Activated B cell treated with CpG ODN at 0.5 μM for 24 hours (primary cell): ENCODE measurements at regions not wholly inside any gene's neighbourhood (a gene's known extent, or its start where the extent isn't known, plus 50 kb on each side); places are given as distances from the start of the nearest gene placed in this dataset.

Experiments used
- ATAC-seq: fragments of 200-7000 bp; cut with Tn5 transposase; one replicate; pipeline ENCODE4 v1.10.0; 2021; ENCODE audit warnings: low read depth, mild to moderate bottlenecking, moderate library complexity
- CTCF ChIA-PET: fragments of 350-600 bp; sonication (Branson Sonifier 250); formaldehyde crosslinking; loops from one replicate; lab custom pipeline; 2021; ENCODE audit warnings: antibody characterized with exemption; lab: Charles Lee
- POLR2A ChIA-PET: fragments of 350-600 bp; sonication (Branson Sonifier 250); formaldehyde crosslinking; loops from one replicate; lab custom pipeline; 2021; ENCODE audit warnings: antibody characterized with exemption; lab: Charles Lee
- DNase-seq: peaks from one replicate; pipeline ENCODE4 v3.0.0; 2022
- H3K27ac Mint-ChIP-seq: one replicate; pipeline ENCODE4 v1.8.0; 2020; ENCODE audit warnings: mixed read lengths
- H3K27me3 Mint-ChIP-seq: one replicate; pipeline ENCODE4 v1.8.0; 2021; ENCODE audit warnings: mixed read lengths
- H3K36me3 Mint-ChIP-seq: one replicate; pipeline ENCODE4 v1.8.0; 2021; ENCODE audit warnings: low read depth, mixed read lengths
- H3K4me1 Mint-ChIP-seq: one replicate; pipeline ENCODE4 v1.8.0; 2021; ENCODE audit warnings: mixed read lengths
- H3K4me3 Mint-ChIP-seq: one replicate; pipeline ENCODE4 v1.8.0; 2020; ENCODE audit warnings: mild to moderate bottlenecking, mixed read lengths
- H3K9me3 Mint-ChIP-seq: one replicate; pipeline ENCODE4 v1.8.0; 2020; ENCODE audit warnings: mixed read lengths
- intact Hi-C: fragments of 100-400 bp; cut with micrococcal nuclease; formaldehyde crosslinking; loops from one replicate; pipeline ENCODE4 v1.15.1; 2024
- TF ChIP-seq, protein P1 (sequence below): fragments of 200-600 bp; IDR thresholded peaks from one replicate; pipeline ENCODE4 v1.8.0; 2022; ENCODE audit warnings: antibody characterized with exemption, mild to moderate bottlenecking

GRCh38 chr20:22880277-22880676 lies 154.8 kb upstream of the SSTR4 start:
- TF ChIP-seq, protein P1, sequence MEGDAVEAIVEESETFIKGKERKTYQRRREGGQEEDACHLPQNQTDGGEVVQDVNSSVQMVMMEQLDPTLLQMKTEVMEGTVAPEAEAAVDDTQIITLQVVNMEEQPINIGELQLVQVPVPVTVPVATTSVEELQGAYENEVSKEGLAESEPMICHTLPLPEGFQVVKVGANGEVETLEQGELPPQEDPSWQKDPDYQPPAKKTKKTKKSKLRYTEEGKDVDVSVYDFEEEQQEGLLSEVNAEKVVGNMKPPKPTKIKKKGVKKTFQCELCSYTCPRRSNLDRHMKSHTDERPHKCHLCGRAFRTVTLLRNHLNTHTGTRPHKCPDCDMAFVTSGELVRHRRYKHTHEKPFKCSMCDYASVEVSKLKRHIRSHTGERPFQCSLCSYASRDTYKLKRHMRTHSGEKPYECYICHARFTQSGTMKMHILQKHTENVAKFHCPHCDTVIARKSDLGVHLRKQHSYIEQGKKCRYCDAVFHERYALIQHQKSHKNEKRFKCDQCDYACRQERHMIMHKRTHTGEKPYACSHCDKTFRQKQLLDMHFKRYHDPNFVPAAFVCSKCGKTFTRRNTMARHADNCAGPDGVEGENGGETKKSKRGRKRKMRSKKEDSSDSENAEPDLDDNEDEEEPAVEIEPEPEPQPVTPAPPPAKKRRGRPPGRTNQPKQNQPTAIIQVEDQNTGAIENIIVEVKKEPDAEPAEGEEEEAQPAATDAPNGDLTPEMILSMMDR = no peak

DNA sequence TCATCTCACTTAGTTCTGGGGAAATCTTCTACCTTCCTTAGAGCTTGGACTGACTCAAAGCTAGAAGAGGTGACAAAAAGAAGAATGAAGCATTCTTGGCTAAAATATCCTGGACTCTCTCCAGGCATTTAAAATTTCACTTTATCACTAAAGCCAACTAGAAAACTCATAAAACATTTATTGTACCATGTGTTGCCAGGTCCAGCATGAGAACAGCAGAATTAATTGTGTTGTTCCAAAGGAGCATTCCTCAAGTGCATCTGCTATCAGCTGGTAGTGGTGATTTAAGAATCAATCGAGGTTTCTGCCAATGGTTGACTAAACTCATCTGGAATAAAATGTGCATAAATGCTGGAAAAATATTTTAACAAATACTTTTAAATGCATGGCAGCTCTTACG lies 147.3 kb upstream of the SSTR4 start:
- ATAC-seq = no peak
- CTCF ChIA-PET = no interaction called here

More at GRCh38 chr20:22880277-22880676, 154.8 kb upstream of the SSTR4 start:
- no peaks in the 10 kb centered on the region for H3K36me3 Mint-ChIP-seq
- no peak for ATAC-seq
- no peaks in the 10 kb centered on the region for H3K9me3 Mint-ChIP-seq
- intact Hi-C loops = no loop called here
- H3K27me3 Mint-ChIP-seq = no peaks in the 10 kb centered on the region
- POLR2A ChIA-PET = no interaction called here
- DNase-seq = no peak
- H3K27ac Mint-ChIP-seq = no peak overlapping the region
- CTCF ChIA-PET = no interaction called here
- H3K4me1 Mint-ChIP-seq = no peaks in the 10 kb centered on the region
- H3K4me3 Mint-ChIP-seq = no peak overlapping the region

DNA sequence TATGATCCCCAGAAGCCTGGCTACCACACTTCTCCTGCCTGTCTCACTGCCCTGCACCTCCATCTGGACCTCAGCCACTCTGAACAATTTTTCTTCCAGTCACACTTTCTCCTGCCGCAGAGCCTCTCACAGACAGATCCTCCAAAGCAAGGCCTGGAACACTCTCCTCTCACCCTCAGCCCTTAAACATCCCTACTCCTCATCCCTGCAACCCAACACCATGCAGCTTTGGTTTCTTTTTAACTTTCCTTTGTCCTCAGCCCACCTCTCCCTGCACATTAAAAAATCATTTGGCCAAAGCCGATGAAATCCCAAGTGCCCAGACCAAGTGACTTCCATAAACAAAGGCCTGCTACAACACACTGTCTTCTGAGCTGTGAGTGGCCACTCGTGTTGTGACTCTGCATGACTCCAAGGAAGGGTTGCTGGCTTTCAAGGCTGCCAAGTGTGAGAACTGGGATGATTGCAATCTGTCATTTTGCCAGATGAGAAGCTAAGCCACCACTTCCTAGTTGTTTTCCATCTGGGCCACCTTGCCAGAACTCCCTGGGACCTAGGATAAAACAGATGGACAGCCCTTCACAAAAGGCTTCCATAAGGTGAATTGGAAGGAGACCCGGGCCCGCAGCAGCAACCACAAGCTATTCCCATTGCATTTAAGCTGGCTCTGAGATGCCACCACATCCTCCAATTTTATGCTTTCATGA lies 144.4 kb upstream of the SSTR4 start:
- Mint-ChIP-seq H3K4me1 (no peaks in the 10 kb centered on the region), H3K9me3 (no peaks in the 10 kb centered on the region), H3K4me3 (no peak overlapping the region), H3K36me3 (no peaks in the 10 kb centered on the region), H3K27ac (no peak overlapping the region), H3K27me3 (no peaks in the 10 kb centered on the region)
- intact Hi-C loops = no loop called here
- no peak for DNase-seq
- no peak for ATAC-seq
- ChIA-PET CTCF (no interaction called here), POLR2A (no interaction called here)
- TF ChIP-seq, protein P1 = no peak

More for the DNA sequence above, 147.3 kb upstream of the SSTR4 start:
- no peak overlapping the region for H3K4me3 Mint-ChIP-seq
- no peaks in the 10 kb centered on the region for H3K4me1 Mint-ChIP-seq
- no peaks in the 10 kb centered on the region for H3K27me3 Mint-ChIP-seq
- no peaks in the 10 kb centered on the region for H3K36me3 Mint-ChIP-seq
- intact Hi-C loops = no loop called here
- no peak overlapping the region for H3K27ac Mint-ChIP-seq
- no peaks in the 10 kb centered on the region for H3K9me3 Mint-ChIP-seq
- POLR2A ChIA-PET = no interaction called here
- TF ChIP-seq, protein P1 = no peak
- no peak for DNase-seq

DNA sequence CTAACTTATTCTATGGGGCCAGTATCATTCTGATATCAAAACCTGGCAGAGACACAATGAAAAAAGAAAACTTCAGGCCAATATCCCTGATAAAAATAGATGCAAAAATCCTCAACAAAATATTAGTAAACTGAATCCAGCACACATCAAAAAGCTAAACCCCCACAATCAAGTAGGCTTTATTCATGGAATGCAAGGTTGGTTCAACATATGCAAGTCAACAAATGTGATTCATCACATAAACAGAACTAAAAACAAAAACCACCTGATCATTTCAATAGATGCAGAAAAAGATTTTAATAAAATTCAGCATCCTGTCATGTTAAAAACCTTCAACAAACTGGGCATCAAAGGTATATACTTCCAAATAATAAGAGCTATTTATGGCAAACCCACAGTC lies 133.9 kb upstream of the SSTR4 start:
- no peak overlapping the region for H3K27ac Mint-ChIP-seq

DNA sequence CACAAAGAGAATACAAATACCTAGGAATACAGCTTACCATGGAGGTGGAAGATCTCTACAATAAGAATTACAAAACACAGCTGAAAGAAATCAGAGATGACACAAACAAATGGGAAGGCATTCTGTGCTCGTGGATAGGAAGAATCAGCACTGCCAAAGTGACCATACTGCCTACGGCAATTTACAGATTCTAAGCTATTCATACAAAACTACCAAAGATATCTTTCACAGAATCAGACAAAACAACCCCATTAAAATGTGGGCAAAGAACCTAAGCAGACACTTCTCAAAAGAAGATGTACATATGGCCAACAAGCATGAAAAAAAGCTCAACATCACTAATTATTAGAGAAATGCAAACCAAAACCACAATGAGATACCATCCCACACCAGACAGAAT lies 133.2 kb upstream of the SSTR4 start:
- Mint-ChIP-seq H3K27me3 (no peaks in the 10 kb centered on the region), H3K36me3 (no peaks in the 10 kb centered on the region), H3K27ac (no peak overlapping the region), H3K4me3 (no peak overlapping the region), H3K4me1 (no peaks in the 10 kb centered on the region), H3K9me3 (peaks cover 14% of the 10 kb centered on the region)
- TF ChIP-seq, protein P1 = no peak
- ATAC-seq (no peak), DNase-seq (no peak)
- ChIA-PET CTCF (no interaction called here), POLR2A (no interaction called here)
- intact Hi-C loops = no loop called here

More for the DNA sequence above, 133.9 kb upstream of the SSTR4 start:
- ATAC-seq = no peak
- ChIA-PET CTCF (no interaction called here), POLR2A (no interaction called here)
- H3K9me3 Mint-ChIP-seq = peaks cover 14% of the 10 kb centered on the region
- no peaks in the 10 kb centered on the region for H3K4me1 Mint-ChIP-seq
- no peaks in the 10 kb centered on the region for H3K36me3 Mint-ChIP-seq
- TF ChIP-seq, protein P1 = no peak
- no peak overlapping the region for H3K4me3 Mint-ChIP-seq
- no peaks in the 10 kb centered on the region for H3K27me3 Mint-ChIP-seq
- intact Hi-C loops = no loop called here
- no peak for DNase-seq
